ENCODE measurements at regions not wholly inside any gene's neighbourhood (a gene's known extent, or its start where the extent isn't known, plus 50 kb on each side); places are given as distances from the start of the nearest gene placed in this dataset.

DNA sequence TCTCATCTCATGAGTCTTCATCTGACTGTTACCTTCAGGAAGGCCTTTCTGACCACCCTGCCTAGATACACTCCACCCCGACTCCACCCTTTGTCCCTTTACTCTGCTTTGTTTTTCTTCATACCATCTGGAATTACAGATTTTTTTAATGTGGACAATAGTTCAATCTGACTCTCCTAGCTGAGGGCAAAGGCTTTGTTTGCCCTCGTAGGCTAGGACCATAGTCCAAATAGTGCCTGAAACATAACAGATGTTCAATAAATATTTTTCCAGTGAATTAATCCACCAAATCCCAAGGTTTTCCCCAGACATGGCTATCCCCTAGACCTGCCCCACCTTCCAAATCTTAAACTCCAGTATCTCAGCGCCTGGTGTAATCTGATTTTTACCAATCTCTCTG lies 176.5 kb upstream of the GJB5 start:
- H2BK12ac ChIP-seq (ENCODE audit: insufficient read length, low read depth, low read length): no peak overlapping the region
- no peaks in the 10 kb centered on the region for H3K79me2 ChIP-seq (ENCODE audit: insufficient read depth, low read length)
- H3K27ac ChIP-seq (ENCODE audit: insufficient read length, low read depth, low read length): no peak overlapping the region
- no peaks in the 10 kb centered on the region for H3K79me1 ChIP-seq (ENCODE audit: insufficient read depth, low read depth, low read length, poor library complexity, severe bottlenecking)
- H2AFZ ChIP-seq (ENCODE audit: low read length): no peak overlapping the region
- Mint-ChIP-seq H3K4me3 (no peak overlapping the region), H3K27ac (no peak overlapping the region), H3K36me3 (ENCODE audit: insufficient read depth in 1 of 3, low read depth in 3 of 3) (no peaks in the 10 kb centered on the region), H3K9me3 (no peaks in the 10 kb centered on the region), H3K4me1 (peaks cover 2 to 6% of the 10 kb centered on the region in 2 experiments; a peak in 2 of 4 replicates), H3K27me3 (ENCODE audit: low read depth) (peaks cover 7% of the 10 kb centered on the region; the same call in 1 of the 2 replicates)
- H3K9me3 ChIP-seq (ENCODE audit: control insufficient read depth, low read depth, low read length): no peaks in the 10 kb centered on the region
- H3K14ac ChIP-seq (ENCODE audit: insufficient read depth, low read length): no peak overlapping the region
- H3T11ph ChIP-seq (ENCODE audit: low read length): no peak overlapping the region
- no peak overlapping the region for H2BK20ac ChIP-seq (ENCODE audit: low read depth, low read length, poor library complexity, severe bottlenecking)
- peaks cover 4% of the 10 kb centered on the region for H3K23me2 ChIP-seq (ENCODE audit: insufficient read length, low read depth, low read length, poor library complexity, severe bottlenecking)
- DNase-seq: no peak
- no peak overlapping the region for H2BK5ac ChIP-seq (ENCODE audit: insufficient read length, low read length)
- no peak overlapping the region for H3K18ac ChIP-seq (ENCODE audit: insufficient read length, low read depth, low read length)
- no CpG with 5 or more reads among the region's 3 CpGs for WGBS (ENCODE audit: extremely low coverage, insufficient read length, low lambda C conversion rate)
- no peak overlapping the region for H4K91ac ChIP-seq (ENCODE audit: insufficient read length, low read depth, low read length)
- H3K23ac ChIP-seq (ENCODE audit: insufficient read length, low read depth, low read length): no peak overlapping the region
- no peak overlapping the region for H4K5ac ChIP-seq (ENCODE audit: insufficient read length, low read depth, low read length)
- H3K27me3 ChIP-seq (ENCODE audit: insufficient read depth, low read length): no peaks in the 10 kb centered on the region
- H2BK15ac ChIP-seq (ENCODE audit: low read depth, low read length): no peak overlapping the region
- H2BK120ac ChIP-seq (ENCODE audit: low read depth, low read length, poor library complexity, severe bottlenecking): no peak overlapping the region
- H3K4me1 ChIP-seq (ENCODE audit: insufficient read depth, low read length): no peaks in the 10 kb centered on the region
- no peak for TF ChIP-seq CTCF (conservative IDR thresholded peaks at IDR 0.05)
- H3K9ac ChIP-seq (ENCODE audit: extremely low read depth, insufficient read length, low read length): no peak overlapping the region
- no peak overlapping the region for H2AK5ac ChIP-seq (ENCODE audit: insufficient read length, low read length)
- no peak overlapping the region for H3K4me2 ChIP-seq (ENCODE audit: insufficient read depth, insufficient read length, low read length)
- no peak overlapping the region for H4K8ac ChIP-seq (replicated peaks; ENCODE audit: insufficient read length, low read depth, low read length)
- no peak overlapping the region for H3K56ac ChIP-seq (ENCODE audit: insufficient read length, low read depth, low read length)
- H4K20me1 ChIP-seq (ENCODE audit: control insufficient read depth, insufficient read depth, insufficient read length): no peaks in the 10 kb centered on the region
- H3K4ac ChIP-seq (ENCODE audit: low read depth, low read length): no peak overlapping the region

Measured in H9 (cell line).